ENCODE measurements at regions not wholly inside any gene's neighbourhood (a gene's known extent, or its start where the extent isn't known, plus 50 kb on each side); places are given as distances from the start of the nearest gene placed in this dataset.

- Histone ChIP-seq H2AK9ac (replicated peaks; ENCODE audit: low read depth, low read length, poor library complexity) (no peak overlapping the region), H2BK120ac (ENCODE audit: low read depth, low read length) (no peak overlapping the region), H3K9me3 (ENCODE audit: control insufficient read depth, insufficient read depth, low read length) (no peaks in the 10 kb centered on the region), H4K20me1 (ENCODE audit: insufficient read depth, low read length) (no peaks in the 10 kb centered on the region), H2BK15ac (ENCODE audit: low read depth, low read length) (no peak overlapping the region), H3K4me1 (ENCODE audit: control insufficient read depth, insufficient read depth, low read length) (no peaks in the 10 kb centered on the region), H2AFZ (replicated peaks; ENCODE audit: low read length, poor library complexity) (no peak overlapping the region), H4K91ac (ENCODE audit: insufficient read depth, low read depth, low read length) (no peak overlapping the region), H3K27me3 (ENCODE audit: control insufficient read depth, insufficient read depth, low read length) (peaks cover 17% of the 10 kb centered on the region), H3K9me1 (ENCODE audit: insufficient read depth, low read length) (no peaks in the 10 kb centered on the region), H3K56ac (ENCODE audit: extremely low read depth, insufficient read depth, low read length) (no peak overlapping the region), H2BK5ac (ENCODE audit: low read depth, low read length, poor library complexity, severe bottlenecking) (no peak overlapping the region), H4K8ac (ENCODE audit: low read depth in 2 of 2, low read length in 2 of 2) (no peak overlapping the region), H3K79me1 (ENCODE audit: low read depth in 1 of 2, low read length in 2 of 2) (no peaks in the 10 kb centered on the region), H3K4me2 (ENCODE audit: low read depth, low read length) (no peak overlapping the region), H3K36me3 (ENCODE audit: control insufficient read depth, insufficient read depth, low read length) (no peaks in the 10 kb centered on the region), H3K9ac (ENCODE audit: low read depth, low read length) (no peak overlapping the region), H4K5ac (ENCODE audit: low read depth, low read length) (no peak overlapping the region), H2AK5ac (ENCODE audit: low read depth, low read length) (no peak overlapping the region), H3K4me3 (ENCODE audit: insufficient read depth, low read depth, low read length) (no peak overlapping the region), H3K14ac (replicated peaks; ENCODE audit: low read depth, low read length) (no peak overlapping the region), H2BK20ac (ENCODE audit: low read depth, low read length) (no peak overlapping the region), H3K4ac (ENCODE audit: low read depth, low read length) (no peak overlapping the region), H3K18ac (ENCODE audit: low read depth, low read length) (no peak overlapping the region), H3K27ac (ENCODE audit: insufficient read depth, low read length) (no peak overlapping the region), H3K23ac (ENCODE audit: low read depth, low read length) (no peak overlapping the region)
- 54% methylated on average over 6 of the region's 10 CpGs; no CpG with 5 or more reads in 1 of the 2 experiments for WGBS, 2 experiments (ENCODE audit: extremely low coverage in 2 of 2, insufficient read length in 1 of 2)
- TF ChIP-seq MAFK (IDR thresholded peaks at IDR 0.05; ENCODE audit: low read depth, low read length) (no peak), RAD21 (IDR thresholded peaks at IDR 0.05; ENCODE audit: low read length) (no peak), SMC3 (IDR thresholded peaks at IDR 0.05; ENCODE audit: low read depth, low read length) (no peak), USF2 (IDR thresholded peaks at IDR 0.05; ENCODE audit: low read depth, low read length) (no peak), RCOR1 (IDR thresholded peaks at IDR 0.05; ENCODE audit: insufficient replicate concordance, low read length) (no peak), BHLHE40 (IDR thresholded peaks at IDR 0.05; ENCODE audit: low read depth, low read length) (no peak), NFE2L2 (IDR thresholded peaks at IDR 0.05; ENCODE audit: low read depth, low read length) (no peak), CHD1 (IDR thresholded peaks at IDR 0.05; ENCODE audit: low read depth, low read length) (no peak), MXI1 (IDR thresholded peaks at IDR 0.05; ENCODE audit: borderline replicate concordance, low read depth, low read length) (no peak), POLR2A (IDR thresholded peaks at IDR 0.05; ENCODE audit: low read depth, low read length) (no peak), MAZ (IDR thresholded peaks at IDR 0.05; ENCODE audit: borderline replicate concordance, low read depth, low read length) (no peak), CEBPB (IDR thresholded peaks at IDR 0.05; ENCODE audit: low read depth, low read length) (no peak), CTCF (conservative IDR thresholded peaks at IDR 0.05; ENCODE audit: low read depth, low read length) (no peak), RFX5 (IDR thresholded peaks at IDR 0.05; ENCODE audit: low read depth, low read length) (no peak), FOS (IDR thresholded peaks at IDR 0.05; ENCODE audit: low read depth, low read length) (no peak), ELK1 (IDR thresholded peaks at IDR 0.05; ENCODE audit: borderline replicate concordance, low read depth, low read length) (no peak)
- intact Hi-C loops (cut with micrococcal nuclease): no loop called here
- ATAC-seq (ENCODE audit: low read depth) (no peak), DNase-seq (no peak)
- in situ Hi-C loops (cut with MboI; ENCODE audit: low sequenced_read_pairs): no loop called here
- CTCF ChIA-PET: no interaction called here
- no TSS peak for BruUV-seq (replicated peaks)
- POLR2A ChIA-PET (ENCODE audit: unreplicated experiment): no interaction called here
- dilution Hi-C loops (cut with HindIII; ENCODE audit: low sequenced_read_pairs, unreplicated experiment): no loop called here
Observed at GRCh38 chr10:49243139-49243538, 54.9 kb upstream of the TMEM273 start.
